ENCODE measurements at regions not wholly inside any gene's neighbourhood (a gene's known extent, or its start where the extent isn't known, plus 50 kb on each side); places are given as distances from the start of the nearest gene placed in this dataset.

DNA sequence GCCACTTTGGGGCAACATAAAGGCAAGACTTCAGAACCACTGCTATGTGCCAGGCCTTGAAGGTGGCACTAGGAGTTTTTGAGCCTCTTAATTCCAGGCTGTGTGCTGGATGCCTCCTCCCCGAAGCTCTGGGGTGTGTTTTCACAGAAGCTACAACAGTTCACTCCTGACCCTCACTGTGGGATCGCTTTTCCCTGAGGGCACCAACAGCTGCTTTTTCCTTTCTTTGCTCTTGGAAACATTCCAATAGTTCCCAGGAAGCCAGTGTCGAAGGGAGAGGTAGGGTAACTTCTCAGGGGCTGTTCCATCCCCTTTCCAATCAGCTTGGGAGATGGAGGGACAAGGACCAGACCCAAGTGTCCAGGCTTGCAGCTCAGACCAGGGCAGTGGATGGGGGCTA lies 153.4 kb downstream of the C1orf94 start:
- DNase-seq (ENCODE audit: low read depth) = peak; percentile 49

GRCh38 chr1:34331020-34331926 lies 154.6 kb downstream of the C1orf94 start:
- peak; percentile 31 for DNase-seq (ENCODE audit: low read depth)

GRCh38 chr1:34332996-34333395 lies 156.3 kb downstream of the C1orf94 start:
- DNase-seq (ENCODE audit: low read depth) = no peak

GRCh38 chr1:34338871-34339270 lies 162.2 kb downstream of the C1orf94 start:
- DNase-seq (ENCODE audit: low read depth) = no peak

DNA sequence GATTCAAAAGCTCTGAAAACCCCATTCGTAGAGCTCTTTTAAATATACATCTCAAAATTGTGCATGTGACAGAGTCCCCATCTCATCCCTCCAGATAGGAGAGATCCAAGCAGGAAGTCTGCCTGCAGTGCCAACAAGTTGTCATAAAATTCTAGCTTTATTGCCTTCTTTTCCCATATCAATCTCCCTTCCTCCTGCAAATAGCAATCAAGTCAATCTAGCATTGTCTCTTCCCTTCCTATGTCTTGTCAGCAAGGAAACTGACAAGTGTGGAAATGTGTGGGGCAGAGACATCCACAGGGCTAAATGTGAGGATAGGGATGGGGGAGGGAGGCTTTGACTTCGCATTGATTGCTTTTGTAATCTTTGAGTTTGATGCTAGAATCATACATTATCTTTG lies 165.2 kb downstream of the C1orf94 start:
- no peak for DNase-seq (ENCODE audit: low read depth)

GRCh38 chr1:34342334-34342733 lies 165.6 kb downstream of the C1orf94 start:
- no peak for DNase-seq (ENCODE audit: low read depth)

DNA sequence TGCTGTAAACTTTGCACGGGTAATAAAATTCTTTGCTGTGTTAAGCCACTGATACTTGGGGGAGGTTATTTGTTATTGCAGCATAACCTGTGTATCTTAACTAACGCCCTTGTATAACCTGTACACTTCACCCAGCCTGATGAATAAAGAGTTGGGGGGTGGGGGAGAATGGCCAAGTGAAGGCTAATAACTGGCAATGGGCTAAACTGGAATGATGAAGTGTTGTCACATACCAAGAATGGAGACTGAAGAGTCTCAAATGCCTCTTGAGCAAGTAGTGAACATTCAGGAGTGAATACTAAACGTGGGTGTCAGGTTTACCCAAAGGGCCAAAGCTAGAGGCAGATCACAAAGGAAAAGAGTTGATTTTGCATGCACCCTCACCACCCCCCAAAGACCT lies 169.4 kb downstream of the C1orf94 start:
- DNase-seq (ENCODE audit: low read depth) = no peak

DNA sequence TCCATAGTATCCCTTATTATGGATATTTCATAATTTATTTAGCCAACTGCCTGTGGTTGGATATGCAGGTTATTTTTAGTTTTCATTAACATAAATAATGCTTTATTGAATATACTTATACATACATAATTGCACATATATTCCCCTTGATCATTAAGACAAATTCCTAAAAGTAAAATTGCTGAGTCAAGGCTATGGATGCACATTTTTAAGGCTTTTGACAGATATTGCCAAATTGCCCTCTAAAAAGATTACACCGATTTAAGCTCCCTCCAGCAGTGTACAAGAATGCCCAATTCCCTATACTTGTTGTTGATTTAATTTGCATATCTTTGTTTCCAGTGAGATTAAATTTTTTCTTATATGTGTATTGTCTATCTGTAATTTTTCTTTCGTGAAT lies 176.7 kb downstream of the C1orf94 start:
- no peak for DNase-seq (ENCODE audit: low read depth)

GRCh38 chr1:34354367-34354766 lies 177.7 kb downstream of the C1orf94 start:
- no peak for DNase-seq (ENCODE audit: low read depth)

DNA sequence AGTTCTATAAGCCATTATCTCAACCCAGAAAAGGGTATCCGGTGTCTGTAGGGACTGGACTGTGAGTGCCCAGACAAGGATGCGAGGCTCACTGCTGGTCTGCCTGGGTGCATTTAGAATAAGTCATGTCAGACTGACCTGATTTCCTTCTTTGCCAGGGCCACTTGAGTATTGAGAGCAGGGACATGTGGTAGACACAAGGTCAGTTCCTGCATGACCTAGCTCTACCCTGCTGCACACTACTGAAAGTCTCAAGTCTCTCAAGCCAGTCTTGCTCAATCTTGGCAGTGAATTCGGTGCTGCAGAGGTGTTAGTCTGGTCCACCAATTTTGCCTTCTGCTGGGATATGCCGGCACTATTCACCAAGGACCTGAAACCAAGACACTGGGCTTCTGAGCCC lies 180.1 kb downstream of the C1orf94 start:
- peak; percentile 3 for DNase-seq (ENCODE audit: low read depth)

GRCh38 chr1:34358636-34359035 lies 181.9 kb downstream of the C1orf94 start:
- DNase-seq (ENCODE audit: low read depth) = peak; percentile 50

DNA sequence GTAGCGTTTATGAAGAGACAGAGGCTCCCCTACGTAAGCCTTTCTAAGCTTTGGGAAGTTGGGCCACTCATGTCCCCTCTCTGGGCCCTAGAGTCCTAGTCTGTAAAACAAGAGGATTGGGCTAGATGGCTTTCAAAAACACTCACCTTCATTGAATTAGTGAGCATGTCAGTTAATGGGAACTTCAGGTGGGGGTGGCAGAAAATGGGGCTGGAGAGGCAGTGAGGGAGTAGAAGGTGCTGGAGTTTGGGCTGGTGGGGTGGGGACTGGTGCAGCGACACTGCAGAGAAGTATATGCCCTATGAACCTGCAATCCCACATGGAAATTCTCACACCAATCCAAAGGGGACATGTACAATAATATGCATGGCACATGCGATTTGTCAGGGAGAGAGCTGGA lies 182.7 kb downstream of the C1orf94 start:
- DNase-seq (ENCODE audit: low read depth) = no peak

DNA sequence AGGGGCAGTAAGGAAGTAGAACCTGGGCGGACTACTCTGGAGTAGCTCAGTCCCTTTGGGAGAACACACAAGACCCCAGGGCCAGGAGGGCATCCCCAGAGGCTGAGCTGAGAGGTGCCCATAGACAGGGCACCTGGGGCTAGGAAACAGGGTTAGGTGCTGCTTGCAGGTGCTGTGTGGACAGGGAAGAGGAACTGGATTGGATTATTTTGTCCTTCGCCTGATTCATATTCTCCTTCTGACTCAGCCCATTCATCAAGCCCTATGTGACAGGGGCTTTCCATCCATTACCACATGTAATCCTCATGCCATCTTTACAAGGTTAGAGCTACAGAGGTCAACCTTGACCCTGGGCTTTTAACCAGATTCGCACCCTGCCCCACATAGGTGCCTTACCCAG lies 183.9 kb downstream of the C1orf94 start:
- peak; percentile 58 for DNase-seq (ENCODE audit: low read depth)

GRCh38 chr1:34361121-34361520 lies 184.4 kb downstream of the C1orf94 start:
- DNase-seq (ENCODE audit: low read depth) = no peak

- DNase-seq (ENCODE audit: low read depth) = peak; percentile 59
Measured at GRCh38 chr1:34361781-34362357, 185.2 kb downstream of the C1orf94 start.

GRCh38 chr1:34362949-34363348 lies 186.2 kb downstream of the C1orf94 start:
- no peak for DNase-seq (ENCODE audit: low read depth)

GRCh38 chr1:34363447-34363846 lies 186.7 kb downstream of the C1orf94 start:
- no peak for DNase-seq (ENCODE audit: low read depth)

DNA sequence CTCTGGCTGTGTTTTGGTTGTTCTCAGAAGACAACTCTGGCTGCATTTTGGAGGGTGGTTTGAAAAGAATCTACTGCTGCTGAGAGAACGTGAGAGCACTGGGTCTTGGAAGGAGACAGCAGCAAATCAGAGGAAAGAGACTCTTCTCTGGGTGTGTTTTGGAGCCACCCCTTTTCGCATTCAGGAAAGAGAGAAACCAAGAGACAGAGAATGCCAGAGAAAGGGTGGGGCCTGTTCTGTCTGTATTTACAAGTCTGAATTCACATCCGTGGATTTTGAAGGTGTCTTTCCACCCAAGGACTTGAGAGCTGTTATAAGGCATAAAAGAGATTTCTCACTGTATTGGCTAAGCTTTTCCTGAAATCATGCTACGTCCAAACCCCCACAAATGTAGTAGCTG lies 187.2 kb downstream of the C1orf94 start:
- DNase-seq (ENCODE audit: low read depth) = no peak

DNA sequence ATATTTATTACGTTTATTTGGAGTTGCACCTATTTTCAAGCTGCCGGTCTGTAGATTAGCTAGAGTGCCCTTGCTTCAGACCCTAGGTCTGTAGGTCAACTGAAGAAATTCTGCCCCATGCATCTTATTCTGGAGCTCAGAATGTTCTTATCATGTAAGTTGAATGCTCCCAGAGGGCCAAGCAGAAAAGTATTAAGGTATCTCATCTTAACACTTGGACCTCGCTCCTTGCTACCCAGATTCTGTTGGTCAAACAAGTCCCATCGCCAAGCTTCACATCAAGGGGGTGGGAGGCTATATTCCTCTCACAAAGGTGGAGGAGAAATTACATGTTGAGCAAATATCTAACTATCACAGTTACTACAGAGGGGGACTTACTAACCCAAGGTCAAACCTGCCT lies 187.7 kb downstream of the C1orf94 start:
- DNase-seq (ENCODE audit: low read depth) = no peak

DNA sequence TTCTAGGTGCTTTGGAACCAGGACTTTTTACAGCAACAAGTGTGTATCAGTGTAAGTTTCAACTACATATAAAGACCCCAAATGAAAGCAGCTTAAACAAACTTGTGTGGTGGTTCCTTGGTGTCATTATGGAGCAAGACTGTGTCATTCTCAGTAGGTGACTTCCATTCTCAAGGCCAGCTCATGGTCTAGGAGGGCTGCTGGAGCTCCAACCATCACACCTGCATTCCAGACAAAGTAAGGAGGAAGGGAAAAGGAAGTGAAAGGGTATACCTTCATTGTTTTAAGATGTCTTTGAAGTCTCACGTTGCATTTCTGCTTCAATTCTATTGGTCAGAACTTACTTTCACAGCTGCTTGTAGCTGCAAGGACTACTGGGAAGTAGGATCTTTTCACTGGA lies 188.6 kb downstream of the C1orf94 start:
- DNase-seq (ENCODE audit: low read depth) = no peak

GRCh38 chr1:34366875-34367624 lies 190.3 kb downstream of the C1orf94 start:
- DNase-seq (ENCODE audit: low read depth) = no peak

DNA sequence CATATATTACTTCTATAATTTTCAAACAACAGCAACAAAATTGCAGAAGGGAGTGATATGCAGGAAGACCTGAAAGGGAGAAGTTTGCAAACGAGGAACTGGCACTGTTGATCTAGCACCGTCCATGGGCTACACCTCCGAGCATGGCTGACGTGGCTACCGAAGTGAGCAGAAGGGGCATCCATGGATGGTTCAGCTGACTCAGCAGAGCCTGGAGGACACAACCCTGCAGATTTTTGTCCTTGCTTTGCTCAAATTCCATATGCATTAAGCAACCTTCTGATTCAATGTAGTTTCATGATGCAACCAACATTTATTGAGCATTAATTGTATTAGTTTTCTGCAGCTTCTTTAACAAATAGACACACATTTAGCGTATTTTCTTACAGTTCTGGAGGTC lies 191.2 kb downstream of the C1orf94 start:
- no peak for DNase-seq (ENCODE audit: low read depth)
